HFF-Myc (cell line): ENCODE measurements at regions not wholly inside any gene's neighbourhood (a gene's known extent, or its start where the extent isn't known, plus 50 kb on each side); places are given as distances from the start of the nearest gene placed in this dataset.

Source experiments
- DNase-seq: peaks from one replicate; pipeline ENCODE4 v3.0.0-alpha.2; 2011; ENCODE audit warnings: low read depth; ENCODE audit errors: extremely low read depth
- H3K4me3 ChIP-seq: replicated peaks from 2 replicates; pipeline ENCODE4 v1.5.1; 2011; ENCODE audit warnings: low read depth, mild to moderate bottlenecking, control low read depth, low read length
- CTCF ChIP-seq: IDR thresholded peaks from 2 replicates; pipeline ENCODE4 v1.5.1; 2012; ENCODE audit warnings: mild to moderate bottlenecking, low read depth, low read length, control low read depth; ENCODE audit errors: missing control alignments

GRCh38 chr2:156151351-156151750 lies 181.2 kb downstream of the NR4A2 start:
- no peak for TF ChIP-seq CTCF
- H3K4me3 ChIP-seq: no peak overlapping the region
- no peak for DNase-seq

GRCh38 chr2:156147594-156148330 lies 184.8 kb downstream of the NR4A2 start:
- no peak for DNase-seq
- TF ChIP-seq CTCF: no peak

GRCh38 chr2:156145976-156146375 lies 186.5 kb downstream of the NR4A2 start:
- DNase-seq: no peak
- no peak overlapping the region for H3K4me3 ChIP-seq
- no peak for TF ChIP-seq CTCF

More at GRCh38 chr2:156147594-156148330, 184.8 kb downstream of the NR4A2 start:
- H3K4me3 ChIP-seq: no peak overlapping the region

GRCh38 chr2:156145469-156145868 lies 187.1 kb downstream of the NR4A2 start:
- TF ChIP-seq CTCF: no peak
- no peak for DNase-seq
- no peak overlapping the region for H3K4me3 ChIP-seq

GRCh38 chr2:156136566-156136965 lies 196.0 kb downstream of the NR4A2 start:
- no peak for DNase-seq
- no peak for TF ChIP-seq CTCF
- H3K4me3 ChIP-seq: no peak overlapping the region

GRCh38 chr2:156134887-156135286 lies 197.6 kb downstream of the NR4A2 start:
- H3K4me3 ChIP-seq: no peak overlapping the region
- TF ChIP-seq CTCF: no peak
- no peak for DNase-seq

GRCh38 chr2:156132941-156133340 lies 199.6 kb downstream of the NR4A2 start:
- no peak overlapping the region for H3K4me3 ChIP-seq
- DNase-seq: no peak
- TF ChIP-seq CTCF: no peak
